GM12891 (cell line): ENCODE measurements at regions not wholly inside any gene's neighbourhood (a gene's known extent, or its start where the extent isn't known, plus 50 kb on each side); places are given as distances from the start of the nearest gene placed in this dataset.

Experiments
- PAX5 ChIP-seq: IDR thresholded peaks from 2 replicates; pipeline ENCODE4 v1.6.1; 2011; ENCODE audit warnings: low read length, moderate library complexity, mild to moderate bottlenecking; ENCODE audit not compliant: insufficient read depth, severe bottlenecking
- POLR2A ChIP-seq: IDR thresholded peaks from 2 replicates; pipeline ENCODE4 v1.6.1; 2011; ENCODE audit warnings: low read depth, low read length, control low read depth
- POLR2AphosphoS5 ChIP-seq: IDR thresholded peaks from 2 replicates; pipeline ENCODE4 v1.6.1; 2011; ENCODE audit warnings: low read depth, low read length, control low read depth

DNA sequence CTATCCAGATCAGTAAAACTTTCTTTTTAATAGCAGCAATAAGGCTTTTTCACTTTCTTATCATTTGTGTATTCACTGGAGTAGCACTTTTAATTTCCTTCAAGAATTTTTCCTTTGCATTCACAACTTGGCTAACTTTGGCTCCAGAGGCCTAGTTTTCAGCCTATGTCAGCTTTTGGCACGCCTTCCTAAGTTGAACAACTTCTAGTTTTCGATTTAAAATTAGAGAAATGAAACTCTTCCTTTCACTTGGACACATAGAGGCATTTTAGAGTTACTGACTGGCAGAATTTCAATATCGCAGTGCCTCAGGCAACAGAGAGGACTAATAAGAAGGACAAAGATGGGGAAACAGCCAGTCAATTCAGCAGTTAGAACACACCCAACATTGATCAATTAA is 577.4 kb downstream of the DSC3 start:
- TF ChIP-seq POLR2AphosphoS5 (no peak), PAX5 (no peak), POLR2A (no peak)
